GM20431 (cell line): ENCODE measurements at regions not wholly inside any gene's neighbourhood (a gene's known extent, or its start where the extent isn't known, plus 50 kb on each side); places are given as distances from the start of the nearest gene placed in this dataset.
"Not testable (repeated sequence)": the region's sequence is repeated elsewhere in the genome, so short reads cannot be mapped to it uniquely, and the experiment has no call there.

Experiments
- in situ Hi-C: fragments of 300-500 bp; cut with MseI, MboI; formaldehyde crosslinking; loops from one replicate; pipeline ENCODE4 v1.15.0; 2020; ENCODE audit warnings: low sequenced_read_pairs; ENCODE audit not compliant: unreplicated experiment

- in situ Hi-C loops, result no loop called here
Measured at GRCh38 chr5:142420561-142421227, 95.9 kb upstream of the SPRY4 start.

GRCh38 chr5:142412581-142412980 lies 87.8 kb upstream of the SPRY4 start:
- in situ Hi-C loops, result no loop called here

DNA sequence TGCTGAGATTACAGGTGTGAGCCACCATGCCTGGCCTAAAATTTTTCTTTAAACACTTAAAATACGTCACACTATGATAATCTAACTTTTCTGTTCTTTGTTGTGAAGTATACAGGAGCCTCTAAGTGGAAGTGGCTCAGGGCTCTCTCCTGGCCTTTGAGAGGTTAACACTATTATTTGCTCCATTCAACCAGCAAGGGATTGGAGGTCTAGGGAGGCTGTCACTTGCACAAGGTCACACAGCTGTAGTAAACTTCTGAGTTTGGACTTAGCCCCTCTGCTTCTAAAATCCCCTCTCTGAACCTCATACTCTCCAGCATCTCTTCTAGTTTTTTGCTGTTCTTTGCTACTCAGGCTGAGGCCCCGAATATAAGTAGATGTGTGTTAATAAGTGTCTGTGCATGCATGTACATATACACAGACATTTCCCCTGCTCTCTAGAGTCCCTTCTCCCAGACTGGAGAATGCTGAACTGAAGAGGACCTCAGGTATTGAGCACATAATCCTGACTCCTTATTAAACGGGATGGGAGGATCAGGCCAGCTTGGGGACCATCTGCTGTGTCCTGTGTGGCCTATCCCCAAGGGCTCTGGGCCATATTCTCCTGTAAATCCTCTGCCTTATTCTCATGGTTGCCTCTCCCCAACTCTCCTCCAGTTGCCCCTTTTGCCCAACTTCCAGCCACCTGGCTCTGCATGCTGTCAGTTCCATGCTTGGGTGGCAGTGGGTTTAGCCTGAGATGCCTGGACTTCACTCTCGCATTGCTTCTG lies 87.0 kb upstream of the SPRY4 start:
- in situ Hi-C loops, result no loop called here

- in situ Hi-C loops, result no loop called here
Measured at GRCh38 chr5:142411103-142411502, 86.3 kb upstream of the SPRY4 start.

DNA sequence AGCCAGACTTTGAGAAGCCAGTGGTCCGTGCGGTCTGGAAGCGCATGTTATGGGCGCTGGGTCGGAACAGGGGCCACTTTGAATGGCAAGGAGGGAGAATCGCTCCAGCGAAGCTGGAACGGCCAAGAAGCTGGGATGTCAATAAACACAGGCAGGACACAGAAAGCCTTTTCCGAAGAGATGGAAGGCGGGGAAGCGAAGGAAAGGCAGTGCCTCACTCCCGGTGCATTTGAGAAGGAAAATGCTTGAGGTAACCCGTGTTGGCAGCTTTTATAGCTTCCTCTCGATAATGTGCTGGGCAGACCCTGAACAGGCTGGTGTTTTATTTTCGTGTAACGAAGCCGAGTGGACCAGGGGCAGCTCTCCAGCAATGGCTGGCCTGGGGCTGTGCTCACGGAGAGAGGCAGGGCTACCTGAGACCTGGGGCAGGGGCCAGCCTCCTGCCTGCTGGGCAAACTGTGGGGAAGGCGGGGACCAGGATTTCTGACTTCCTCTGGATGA lies 84.2 kb upstream of the SPRY4 start:
- in situ Hi-C loops, result no loop called here

- in situ Hi-C loops, result no loop called here
Measured at GRCh38 chr5:142408536-142408935, 83.7 kb upstream of the SPRY4 start.

DNA sequence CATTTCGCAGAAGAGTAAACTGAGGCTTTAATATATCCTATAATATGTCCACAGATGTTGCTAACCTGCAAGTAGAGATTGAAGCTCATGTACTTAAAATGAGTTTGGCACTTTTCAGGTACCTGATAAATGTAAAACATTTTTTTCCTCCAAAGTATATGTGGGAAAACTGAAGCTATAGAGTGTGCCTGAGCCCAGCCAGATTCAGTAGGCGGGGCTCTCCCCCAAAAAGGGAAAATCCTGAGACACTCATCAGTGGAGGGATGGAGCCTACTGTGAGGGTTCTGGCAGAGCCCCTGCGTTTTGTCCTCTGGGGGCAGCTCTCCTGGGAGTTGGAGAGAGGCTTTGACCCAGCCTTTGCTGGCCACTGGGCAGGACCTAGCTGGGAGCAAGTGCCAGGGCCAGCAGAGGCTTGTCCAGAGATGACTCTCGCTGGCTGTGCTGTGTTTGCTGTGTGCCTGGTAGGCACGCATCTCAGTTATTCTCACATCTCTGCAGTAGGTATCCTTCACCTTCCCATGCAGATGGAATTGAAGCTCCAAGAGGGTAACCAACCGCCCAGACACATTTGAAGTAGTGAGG lies 81.1 kb upstream of the SPRY4 start:
- in situ Hi-C loops, result no loop called here

GRCh38 chr5:142405023-142405422 lies 80.2 kb upstream of the SPRY4 start:
- in situ Hi-C loops, result no loop called here

DNA sequence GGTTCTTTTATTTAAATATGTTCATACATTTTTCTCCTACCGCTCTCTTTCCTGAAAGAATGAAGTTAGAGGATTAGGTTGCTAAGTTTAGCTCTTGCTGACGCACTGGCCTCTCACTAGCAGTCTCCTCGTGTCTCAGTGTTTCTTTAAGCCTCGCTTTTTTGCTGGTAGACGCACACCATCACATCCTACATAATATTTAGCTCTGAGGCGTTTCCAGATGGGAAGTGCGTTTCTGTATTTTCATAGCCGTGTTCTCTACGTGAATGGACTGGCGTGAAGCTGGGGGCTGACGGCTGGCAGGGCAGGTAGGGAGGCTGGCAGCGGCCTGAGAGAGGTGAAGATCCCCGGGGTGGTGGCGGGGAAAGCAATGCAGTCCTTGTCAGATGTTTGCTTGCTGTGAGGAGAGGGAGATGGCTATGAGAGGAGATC lies 79.2 kb upstream of the SPRY4 start:
- in situ Hi-C loops, result no loop called here

DNA sequence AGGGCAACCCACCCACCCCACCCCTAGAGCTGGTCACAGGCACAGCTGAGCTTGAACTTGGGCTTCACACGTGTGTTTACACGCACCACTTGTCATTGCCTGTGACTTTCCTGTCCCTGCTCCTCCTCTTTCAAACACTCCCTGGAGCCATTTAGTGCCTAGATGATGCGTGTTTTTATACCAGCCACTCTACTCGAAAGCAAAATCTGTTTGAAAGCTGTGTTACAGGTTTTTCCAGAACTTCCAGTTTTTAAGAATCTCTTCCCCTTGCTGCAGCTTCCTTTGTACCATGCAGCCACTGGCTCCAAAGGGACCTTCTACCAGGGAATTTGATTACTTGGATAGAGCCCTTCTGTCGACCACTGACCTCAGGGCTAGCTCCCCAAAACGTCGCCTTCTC lies 78.8 kb upstream of the SPRY4 start:
- in situ Hi-C loops, result no loop called here

GRCh38 chr5:142402752-142403318 lies 78.0 kb upstream of the SPRY4 start:
- in situ Hi-C loops, result no loop called here

DNA sequence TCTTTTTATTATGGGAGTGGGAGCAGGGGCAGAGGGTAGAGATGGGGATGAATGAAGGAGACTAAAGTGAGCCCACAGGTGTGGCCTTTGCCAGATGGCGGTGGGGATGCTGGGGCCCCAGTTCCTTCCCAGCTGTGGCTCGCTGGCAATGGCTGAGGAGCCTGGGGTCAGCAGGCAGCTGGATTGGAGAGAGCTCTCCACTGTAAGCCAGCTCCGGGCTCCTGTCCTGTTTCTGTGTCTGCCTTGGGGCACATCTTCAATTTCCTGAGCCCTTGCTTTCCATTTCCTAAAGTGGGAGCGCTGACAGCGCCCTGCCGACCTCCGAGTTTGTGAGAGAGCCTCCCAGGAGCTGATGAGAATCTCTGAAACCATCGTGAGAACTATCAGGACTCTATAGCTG lies 75.6 kb upstream of the SPRY4 start:
- in situ Hi-C loops, result no loop called here

- in situ Hi-C loops, result no loop called here
Measured at GRCh38 chr5:142399891-142400290, 75.1 kb upstream of the SPRY4 start.

DNA sequence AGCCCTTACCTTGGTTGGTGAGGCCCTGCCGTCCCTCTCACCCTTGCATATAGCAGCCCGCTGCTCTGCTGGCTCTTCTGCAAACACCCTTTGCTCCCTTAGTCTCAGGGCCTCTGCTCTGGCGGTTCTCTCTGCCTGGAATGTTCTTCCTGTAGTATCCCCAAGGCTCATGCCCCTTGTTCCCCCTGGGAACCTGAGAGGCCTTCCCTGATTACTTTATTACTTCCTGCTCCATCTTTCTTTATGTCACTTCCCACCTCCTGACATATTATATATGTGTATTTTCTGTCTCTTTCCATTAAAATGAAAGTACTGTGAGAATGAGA lies 73.9 kb upstream of the SPRY4 start:
- in situ Hi-C loops, result no loop called here

GRCh38 chr5:142398011-142398729 lies 73.3 kb upstream of the SPRY4 start:
- in situ Hi-C loops, result not testable (repeated sequence)

DNA sequence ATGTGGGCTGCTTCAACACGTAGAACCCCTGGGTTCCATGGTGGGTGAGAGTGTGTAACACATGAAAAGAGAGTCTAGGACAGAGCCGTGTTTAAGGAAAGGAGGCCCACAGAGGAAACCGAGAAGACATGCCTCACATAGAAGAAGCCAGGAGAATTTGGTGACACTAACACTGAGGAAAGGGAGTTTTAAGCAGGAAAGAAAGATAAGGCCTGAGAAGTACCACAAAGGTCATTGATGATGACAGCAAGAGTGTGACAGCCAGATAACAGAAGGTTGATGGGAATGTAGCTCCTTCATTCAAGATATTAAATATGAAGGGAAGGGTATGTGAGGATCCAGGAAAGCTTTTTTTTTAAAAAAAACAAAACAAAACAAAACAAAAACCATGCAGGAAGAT lies 72.4 kb upstream of the SPRY4 start:
- in situ Hi-C loops, result no loop called here

DNA sequence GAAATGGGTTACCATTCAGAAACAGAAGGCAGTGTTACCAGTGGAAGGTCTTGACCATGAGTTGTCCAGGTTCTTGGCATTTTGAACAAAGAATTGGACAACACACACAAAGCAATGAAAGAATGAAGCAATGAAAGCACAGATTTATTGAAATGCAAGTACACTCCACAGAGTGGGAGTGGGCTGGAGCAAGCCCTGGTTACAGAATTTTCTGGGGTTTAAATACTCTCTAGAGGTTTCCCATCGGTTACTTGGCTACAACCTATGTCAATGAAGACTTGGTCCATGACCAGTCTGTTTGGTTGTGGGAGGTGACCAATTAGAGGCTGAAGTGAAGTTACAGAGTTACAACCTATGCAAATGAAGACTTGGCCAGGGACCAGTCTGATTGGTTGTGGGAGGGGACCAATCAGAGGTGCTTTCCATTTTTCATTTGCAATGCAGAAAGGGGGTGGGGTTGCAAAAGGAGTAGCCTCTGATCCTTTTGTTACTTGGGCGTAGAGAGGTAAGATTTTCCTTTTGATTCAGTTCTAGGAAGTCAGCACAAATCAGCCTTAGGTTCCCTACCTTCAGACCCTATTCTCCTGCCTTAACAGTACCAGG lies 71.7 kb upstream of the SPRY4 start:
- in situ Hi-C loops, result no loop called here

GRCh38 chr5:142395334-142395733 lies 70.5 kb upstream of the SPRY4 start:
- in situ Hi-C loops, result no loop called here

GRCh38 chr5:142391058-142391845 lies 66.4 kb upstream of the SPRY4 start:
- in situ Hi-C loops, result no loop called here
